GM12892 (cell line): ENCODE measurements at regions not wholly inside any gene's neighbourhood (a gene's known extent, or its start where the extent isn't known, plus 50 kb on each side); places are given as distances from the start of the nearest gene placed in this dataset.
A peak's percentile ranks its signal among the peaks of the same experiment; 100 is the strongest.

ENCODE experiments used
- DNase-seq: peaks from one replicate; pipeline ENCODE4 v3.0.0; 2011; ENCODE audit not compliant: insufficient read length
- FAIRE-seq: peaks from 2 replicates; lab custom pipeline; 2011; peaks lifted over from hg19 to GRCh38; lab: Jason Lieb, UNC
- POLR2A ChIP-seq: IDR thresholded peaks from 2 replicates; pipeline ENCODE4 v1.6.1; 2011; ENCODE audit warnings: low read depth, low read length, control low read depth
- POLR2AphosphoS5 ChIP-seq: IDR thresholded peaks from 2 replicates; pipeline ENCODE4 v1.6.1; 2011; ENCODE audit warnings: low read depth, low read length, control low read depth
- TAF1 ChIP-seq: IDR thresholded peaks from 2 replicates; pipeline ENCODE4 v1.6.1; 2011; ENCODE audit warnings: low read depth, mild to moderate bottlenecking, control low read depth, low read length, borderline replicate concordance

- peak; percentile 34 for DNase-seq
- FAIRE-seq = no peak
- TF ChIP-seq POLR2AphosphoS5 = no peak
- no peak for TF ChIP-seq TAF1
- no peak for TF ChIP-seq POLR2A
These were observed 94.0 kb downstream of the ACTL7B start for GRCh38 chr9:108761655-108762347.

- DNase-seq (no peak), FAIRE-seq (no peak)
- TF ChIP-seq POLR2AphosphoS5 (no peak), POLR2A (no peak), TAF1 (no peak)
These were observed 94.9 kb downstream of the ACTL7B start for GRCh38 chr9:108760841-108761240.

- FAIRE-seq (no peak), DNase-seq (no peak)
- TF ChIP-seq TAF1 (no peak), POLR2AphosphoS5 (no peak), POLR2A (no peak)
These were observed 96.0 kb downstream of the ACTL7B start for GRCh38 chr9:108759835-108760234.

GRCh38 chr9:108759399-108759798 lies 96.4 kb downstream of the ACTL7B start:
- DNase-seq (no peak), FAIRE-seq (no peak)
- TF ChIP-seq TAF1 = no peak
- no peak for TF ChIP-seq POLR2AphosphoS5
- TF ChIP-seq POLR2A = no peak

- DNase-seq (no peak), FAIRE-seq (no peak)
These were observed 98.9 kb downstream of the ACTL7B start for GRCh38 chr9:108756746-108757490.

GRCh38 chr9:108755979-108756378 lies 99.8 kb downstream of the ACTL7B start:
- TF ChIP-seq POLR2AphosphoS5 (no peak), POLR2A (no peak), TAF1 (no peak)
- DNase-seq (no peak), FAIRE-seq (no peak)

More at GRCh38 chr9:108756746-108757490, 98.9 kb downstream of the ACTL7B start:
- TF ChIP-seq POLR2A (no peak), TAF1 (no peak), POLR2AphosphoS5 (no peak)

GRCh38 chr9:108751369-108751768 lies 104.4 kb downstream of the ACTL7B start:
- TF ChIP-seq TAF1 = no peak
- TF ChIP-seq POLR2A = no peak
- TF ChIP-seq POLR2AphosphoS5 = no peak
- FAIRE-seq = no peak
- DNase-seq = no peak

- TF ChIP-seq POLR2A = no peak
- no peak for TF ChIP-seq POLR2AphosphoS5
- TF ChIP-seq TAF1 = no peak
- FAIRE-seq (no peak), DNase-seq (no peak)
These were observed 105.0 kb downstream of the ACTL7B start for GRCh38 chr9:108750661-108751215.

- no peak for FAIRE-seq
- no peak for DNase-seq
- TF ChIP-seq TAF1 = no peak
- no peak for TF ChIP-seq POLR2A
- no peak for TF ChIP-seq POLR2AphosphoS5
These were observed 107.0 kb downstream of the ACTL7B start for GRCh38 chr9:108748776-108749175.

GRCh38 chr9:108746864-108747263 lies 108.9 kb downstream of the ACTL7B start:
- TF ChIP-seq TAF1 (no peak), POLR2A (no peak), POLR2AphosphoS5 (no peak)
- DNase-seq = no peak
- no peak for FAIRE-seq

- no peak for FAIRE-seq
- TF ChIP-seq POLR2AphosphoS5 (no peak), POLR2A (no peak), TAF1 (no peak)
- no peak for DNase-seq
These were observed 109.8 kb downstream of the ACTL7B start for GRCh38 chr9:108746001-108746400.

- TF ChIP-seq TAF1 = no peak
- no peak for TF ChIP-seq POLR2A
- no peak for TF ChIP-seq POLR2AphosphoS5
- DNase-seq (no peak), FAIRE-seq (no peak)
These were observed 111.1 kb downstream of the ACTL7B start for GRCh38 chr9:108744641-108745040.

GRCh38 chr9:108743901-108744371 lies 111.8 kb downstream of the ACTL7B start:
- FAIRE-seq (no peak), DNase-seq (no peak)
- TF ChIP-seq TAF1 (no peak), POLR2A (no peak), POLR2AphosphoS5 (no peak)
